SK-N-SH treated with all-trans-retinoic acid at 6 μM for 48 hours (cell line): ENCODE measurements at regions not wholly inside any gene's neighbourhood (a gene's known extent, or its start where the extent isn't known, plus 50 kb on each side); places are given as distances from the start of the nearest gene placed in this dataset.

Source experiments
- ATAC-seq: fragments of 200-7000 bp; cut with Tn5 transposase; 3 replicates; pipeline ENCODE4 v1.9.1; 2020; ENCODE audit warnings: mild to moderate bottlenecking, moderate library complexity
- ARNTL ChIP-seq: fragments of 450-650 bp; formaldehyde crosslinking; IDR thresholded peaks from 2 replicates; pipeline ENCODE4 v1.5.0; 2020; ENCODE audit warnings: low read depth, mild to moderate bottlenecking, moderate library complexity, borderline replicate concordance
- BACH2 ChIP-seq: fragments of 250-450 bp; sonication (Bioruptor Pico); IDR thresholded peaks from 2 replicates; pipeline ENCODE4 v1.9.0; 2021; ENCODE audit warnings: mild to moderate bottlenecking, borderline replicate concordance
- CSDC2 ChIP-seq: fragments of 250-450 bp; sonication (Bioruptor Pico); IDR thresholded peaks from 2 replicates; pipeline ENCODE4 v1.5.0; 2020; ENCODE audit warnings: mild to moderate bottlenecking, moderate library complexity
- ESRRG ChIP-seq: fragments of 250-450 bp; sonication (Bioruptor Pico); IDR thresholded peaks from 2 replicates; pipeline ENCODE4 v1.6.1; 2021; ENCODE audit warnings: mild to moderate bottlenecking
- GLIS3 ChIP-seq: fragments of 250-450 bp; sonication (Bioruptor Pico); IDR thresholded peaks from 2 replicates; pipeline ENCODE4 v1.5.0; 2020; ENCODE audit warnings: mild to moderate bottlenecking, moderate library complexity
- ISL1 ChIP-seq: fragments of 250-450 bp; sonication (Bioruptor Pico); IDR thresholded peaks from 2 replicates; pipeline ENCODE4 v2.1.2; 2022; ENCODE audit warnings: mild to moderate bottlenecking, moderate library complexity
- OSR1 ChIP-seq: fragments of 250-450 bp; sonication (Bioruptor Pico); IDR thresholded peaks from 2 replicates; pipeline ENCODE4 v1.8.0; 2022; ENCODE audit warnings: moderate library complexity, mild to moderate bottlenecking, inconsistent platforms
- PPARA ChIP-seq: fragments of 250-450 bp; sonication (Bioruptor Pico); IDR thresholded peaks from 2 replicates; pipeline ENCODE4 v1.5.0; 2020; ENCODE audit warnings: mild to moderate bottlenecking, borderline replicate concordance
- SNAI2 ChIP-seq: fragments of 250-450 bp; sonication (Bioruptor Pico); IDR thresholded peaks from 2 replicates; pipeline ENCODE4 v1.5.0; 2020; ENCODE audit warnings: mild to moderate bottlenecking, moderate library complexity
- TCF4 ChIP-seq: fragments of 250-450 bp; sonication (Bioruptor Pico); IDR thresholded peaks from 2 replicates; pipeline ENCODE4 v1.8.0; 2021; ENCODE audit warnings: mild to moderate bottlenecking, moderate library complexity, borderline replicate concordance
- TOX ChIP-seq: fragments of 250-450 bp; sonication (Bioruptor Pico); IDR thresholded peaks from 2 replicates; pipeline ENCODE4 v1.8.0; 2021; ENCODE audit warnings: mild to moderate bottlenecking, moderate library complexity, borderline replicate concordance
- ZC3H10 ChIP-seq: fragments of 250-450 bp; sonication (Bioruptor Pico); IDR thresholded peaks from 2 replicates; pipeline ENCODE4 v1.5.1; 2021; ENCODE audit warnings: mild to moderate bottlenecking, moderate library complexity
- ZFP3 ChIP-seq: fragments of 250-450 bp; sonication (Bioruptor Pico); IDR thresholded peaks from 2 replicates; pipeline ENCODE4 v1.5.0; 2020; ENCODE audit warnings: mild to moderate bottlenecking, moderate library complexity
- ZFP30 ChIP-seq: fragments of 450-650 bp; formaldehyde crosslinking; IDR thresholded peaks from 2 replicates; pipeline ENCODE4 v1.5.0; 2022; ENCODE audit warnings: mild to moderate bottlenecking, moderate library complexity
- ZNF565 ChIP-seq: fragments of 450-650 bp; formaldehyde crosslinking; conservative IDR thresholded peaks from 2 replicates; pipeline ENCODE4 v1.5.0; 2020; ENCODE audit warnings: low read depth, mild to moderate bottlenecking, moderate library complexity
- ZNF70 ChIP-seq: fragments of 450-650 bp; formaldehyde crosslinking; IDR thresholded peaks from 2 replicates; pipeline ENCODE4 v1.5.0; 2020; ENCODE audit warnings: mild to moderate bottlenecking, moderate library complexity
- ZNF8 ChIP-seq: fragments of 450-650 bp; formaldehyde crosslinking; IDR thresholded peaks from 2 replicates; pipeline ENCODE4 v1.5.0; 2020; ENCODE audit warnings: mild to moderate bottlenecking, moderate library complexity
- TF ChIP-seq, protein P1 (sequence below): fragments of 250-450 bp; sonication (Bioruptor Pico); IDR thresholded peaks from 2 replicates; pipeline ENCODE4 v1.5.1; 2020; ENCODE audit warnings: low read depth, mild to moderate bottlenecking, moderate library complexity
- TF ChIP-seq, protein P2 (sequence below): fragments of 250-450 bp; sonication (Bioruptor Pico); IDR thresholded peaks from 2 replicates; pipeline ENCODE4 v1.5.0; 2020; ENCODE audit warnings: mild to moderate bottlenecking, moderate library complexity
- TF ChIP-seq, protein P3 (sequence below): fragments of 250-450 bp; sonication (Bioruptor Pico); IDR thresholded peaks from 2 replicates; pipeline ENCODE4 v1.8.0; 2020; ENCODE audit warnings: mild to moderate bottlenecking, moderate library complexity, borderline replicate concordance
- TF ChIP-seq, protein P4 (sequence below): fragments of 250-450 bp; sonication (Bioruptor Pico); IDR thresholded peaks from 2 replicates; pipeline ENCODE4 v1.8.0; 2021; ENCODE audit warnings: low read depth, mild to moderate bottlenecking, moderate library complexity, borderline replicate concordance
- TF ChIP-seq, protein P5 (sequence below): fragments of 250-450 bp; sonication (Bioruptor Pico); IDR thresholded peaks from 2 replicates; pipeline ENCODE4 v1.5.1; 2021; ENCODE audit warnings: mild to moderate bottlenecking, moderate library complexity

DNA sequence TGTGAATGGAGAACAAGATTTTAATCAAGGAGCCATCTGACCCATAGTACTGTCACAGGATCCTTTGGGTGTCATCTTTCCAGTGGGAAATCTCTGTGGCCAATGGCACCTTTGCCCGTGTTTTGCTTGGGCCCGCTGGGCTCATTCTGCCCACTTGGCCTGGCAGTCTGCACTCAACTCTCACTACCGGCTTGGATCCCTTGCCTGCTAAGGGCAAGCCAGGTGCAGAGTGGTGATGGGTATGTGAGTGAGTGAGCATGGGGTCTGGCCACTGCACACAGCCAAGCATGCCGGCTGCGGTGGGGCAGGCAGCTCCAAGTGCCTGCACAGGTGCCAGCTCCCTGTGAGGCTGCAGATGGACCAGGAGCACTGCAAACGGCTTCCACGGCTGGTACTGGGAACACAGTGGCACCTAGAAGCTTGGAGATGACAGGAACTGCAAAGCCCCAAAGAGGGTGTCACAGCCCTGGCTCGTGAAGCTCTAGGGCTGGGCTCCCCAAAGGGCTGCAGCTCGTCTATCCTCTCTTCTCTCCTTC, 454.5 kb downstream of the TMA16 start:
- TF ChIP-seq TCF4 (CRISPR knock-in tag) (no peak), ZFP30 (CRISPR knock-in tag) (no peak), PPARA (CRISPR knock-in tag) (no peak), ZNF565 (no peak), ZNF8 (no peak), ARNTL (CRISPR knock-in tag) (no peak), ESRRG (CRISPR knock-in tag) (no peak), ZC3H10 (CRISPR knock-in tag) (no peak), ISL1 (no peak), ZNF70 (CRISPR knock-in tag) (no peak)
- TF ChIP-seq, protein P1, sequence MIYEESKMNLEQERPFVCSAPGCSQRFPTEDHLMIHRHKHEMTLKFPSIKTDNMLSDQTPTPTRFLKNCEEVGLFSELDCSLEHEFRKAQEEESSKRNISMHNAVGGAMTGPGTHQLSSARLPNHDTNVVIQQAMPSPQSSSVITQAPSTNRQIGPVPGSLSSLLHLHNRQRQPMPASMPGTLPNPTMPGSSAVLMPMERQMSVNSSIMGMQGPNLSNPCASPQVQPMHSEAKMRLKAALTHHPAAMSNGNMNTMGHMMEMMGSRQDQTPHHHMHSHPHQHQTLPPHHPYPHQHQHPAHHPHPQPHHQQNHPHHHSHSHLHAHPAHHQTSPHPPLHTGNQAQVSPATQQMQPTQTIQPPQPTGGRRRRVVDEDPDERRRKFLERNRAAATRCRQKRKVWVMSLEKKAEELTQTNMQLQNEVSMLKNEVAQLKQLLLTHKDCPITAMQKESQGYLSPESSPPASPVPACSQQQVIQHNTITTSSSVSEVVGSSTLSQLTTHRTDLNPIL (CRISPR knock-in tag), result no peak
- TF ChIP-seq, protein P2, sequence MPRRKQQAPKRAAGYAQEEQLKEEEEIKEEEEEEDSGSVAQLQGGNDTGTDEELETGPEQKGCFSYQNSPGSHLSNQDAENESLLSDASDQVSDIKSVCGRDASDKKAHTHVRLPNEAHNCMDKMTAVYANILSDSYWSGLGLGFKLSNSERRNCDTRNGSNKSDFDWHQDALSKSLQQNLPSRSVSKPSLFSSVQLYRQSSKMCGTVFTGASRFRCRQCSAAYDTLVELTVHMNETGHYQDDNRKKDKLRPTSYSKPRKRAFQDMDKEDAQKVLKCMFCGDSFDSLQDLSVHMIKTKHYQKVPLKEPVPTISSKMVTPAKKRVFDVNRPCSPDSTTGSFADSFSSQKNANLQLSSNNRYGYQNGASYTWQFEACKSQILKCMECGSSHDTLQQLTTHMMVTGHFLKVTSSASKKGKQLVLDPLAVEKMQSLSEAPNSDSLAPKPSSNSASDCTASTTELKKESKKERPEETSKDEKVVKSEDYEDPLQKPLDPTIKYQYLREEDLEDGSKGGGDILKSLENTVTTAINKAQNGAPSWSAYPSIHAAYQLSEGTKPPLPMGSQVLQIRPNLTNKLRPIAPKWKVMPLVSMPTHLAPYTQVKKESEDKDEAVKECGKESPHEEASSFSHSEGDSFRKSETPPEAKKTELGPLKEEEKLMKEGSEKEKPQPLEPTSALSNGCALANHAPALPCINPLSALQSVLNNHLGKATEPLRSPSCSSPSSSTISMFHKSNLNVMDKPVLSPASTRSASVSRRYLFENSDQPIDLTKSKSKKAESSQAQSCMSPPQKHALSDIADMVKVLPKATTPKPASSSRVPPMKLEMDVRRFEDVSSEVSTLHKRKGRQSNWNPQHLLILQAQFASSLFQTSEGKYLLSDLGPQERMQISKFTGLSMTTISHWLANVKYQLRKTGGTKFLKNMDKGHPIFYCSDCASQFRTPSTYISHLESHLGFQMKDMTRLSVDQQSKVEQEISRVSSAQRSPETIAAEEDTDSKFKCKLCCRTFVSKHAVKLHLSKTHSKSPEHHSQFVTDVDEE (CRISPR knock-in tag), result no peak
- TF ChIP-seq, protein P3, sequence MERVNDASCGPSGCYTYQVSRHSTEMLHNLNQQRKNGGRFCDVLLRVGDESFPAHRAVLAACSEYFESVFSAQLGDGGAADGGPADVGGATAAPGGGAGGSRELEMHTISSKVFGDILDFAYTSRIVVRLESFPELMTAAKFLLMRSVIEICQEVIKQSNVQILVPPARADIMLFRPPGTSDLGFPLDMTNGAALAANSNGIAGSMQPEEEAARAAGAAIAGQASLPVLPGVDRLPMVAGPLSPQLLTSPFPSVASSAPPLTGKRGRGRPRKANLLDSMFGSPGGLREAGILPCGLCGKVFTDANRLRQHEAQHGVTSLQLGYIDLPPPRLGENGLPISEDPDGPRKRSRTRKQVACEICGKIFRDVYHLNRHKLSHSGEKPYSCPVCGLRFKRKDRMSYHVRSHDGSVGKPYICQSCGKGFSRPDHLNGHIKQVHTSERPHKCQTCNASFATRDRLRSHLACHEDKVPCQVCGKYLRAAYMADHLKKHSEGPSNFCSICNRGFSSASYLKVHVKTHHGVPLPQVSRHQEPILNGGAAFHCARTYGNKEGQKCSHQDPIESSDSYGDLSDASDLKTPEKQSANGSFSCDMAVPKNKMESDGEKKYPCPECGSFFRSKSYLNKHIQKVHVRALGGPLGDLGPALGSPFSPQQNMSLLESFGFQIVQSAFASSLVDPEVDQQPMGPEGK (CRISPR knock-in tag), result no peak

DNA sequence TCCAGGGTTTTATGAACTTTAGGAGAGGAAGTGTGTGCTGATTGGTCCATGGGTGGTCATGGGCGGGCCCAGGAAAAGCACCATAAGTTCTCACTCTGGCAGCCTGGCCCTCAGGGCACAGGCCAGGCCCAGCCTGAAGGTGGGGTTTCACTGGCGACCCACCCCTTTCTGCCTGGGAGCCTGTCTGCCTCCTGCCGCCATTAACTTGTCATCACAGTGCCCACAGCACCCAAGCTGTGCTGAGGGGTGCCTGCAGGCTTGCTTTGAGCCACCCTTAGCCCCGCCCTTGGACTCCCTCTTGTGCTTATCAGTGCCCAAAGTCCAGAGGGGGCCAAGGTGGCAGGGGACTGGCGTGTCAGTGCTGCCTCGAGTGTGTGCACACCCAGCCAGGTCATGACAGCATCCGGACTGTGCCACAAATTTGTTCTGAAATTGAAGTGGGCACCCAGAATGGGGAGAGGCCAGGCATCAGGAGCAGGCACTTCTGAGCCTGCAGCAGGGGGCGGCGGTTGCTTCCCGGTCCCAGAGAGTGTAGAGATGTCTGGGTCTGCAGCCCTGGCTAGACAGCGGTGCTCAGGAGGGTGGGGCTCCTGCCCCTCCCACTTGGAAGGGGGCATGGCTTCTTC, 455.6 kb downstream of the TMA16 start:
- no peak for ATAC-seq
- TF ChIP-seq ZFP30 (CRISPR knock-in tag) (no peak), BACH2 (no peak), ZNF565 (no peak)
- TF ChIP-seq, protein P4, sequence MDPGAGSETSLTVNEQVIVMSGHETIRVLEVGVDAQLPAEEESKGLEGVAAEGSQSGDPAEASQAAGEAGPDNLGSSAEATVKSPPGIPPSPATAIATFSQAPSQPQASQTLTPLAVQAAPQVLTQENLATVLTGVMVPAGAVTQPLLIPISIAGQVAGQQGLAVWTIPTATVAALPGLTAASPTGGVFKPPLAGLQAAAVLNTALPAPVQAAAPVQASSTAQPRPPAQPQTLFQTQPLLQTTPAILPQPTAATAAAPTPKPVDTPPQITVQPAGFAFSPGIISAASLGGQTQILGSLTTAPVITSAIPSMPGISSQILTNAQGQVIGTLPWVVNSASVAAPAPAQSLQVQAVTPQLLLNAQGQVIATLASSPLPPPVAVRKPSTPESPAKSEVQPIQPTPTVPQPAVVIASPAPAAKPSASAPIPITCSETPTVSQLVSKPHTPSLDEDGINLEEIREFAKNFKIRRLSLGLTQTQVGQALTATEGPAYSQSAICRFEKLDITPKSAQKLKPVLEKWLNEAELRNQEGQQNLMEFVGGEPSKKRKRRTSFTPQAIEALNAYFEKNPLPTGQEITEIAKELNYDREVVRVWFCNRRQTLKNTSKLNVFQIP (CRISPR knock-in tag), result no peak

More for the DNA sequence above, 454.5 kb downstream of the TMA16 start:
- ATAC-seq, result no peak

DNA sequence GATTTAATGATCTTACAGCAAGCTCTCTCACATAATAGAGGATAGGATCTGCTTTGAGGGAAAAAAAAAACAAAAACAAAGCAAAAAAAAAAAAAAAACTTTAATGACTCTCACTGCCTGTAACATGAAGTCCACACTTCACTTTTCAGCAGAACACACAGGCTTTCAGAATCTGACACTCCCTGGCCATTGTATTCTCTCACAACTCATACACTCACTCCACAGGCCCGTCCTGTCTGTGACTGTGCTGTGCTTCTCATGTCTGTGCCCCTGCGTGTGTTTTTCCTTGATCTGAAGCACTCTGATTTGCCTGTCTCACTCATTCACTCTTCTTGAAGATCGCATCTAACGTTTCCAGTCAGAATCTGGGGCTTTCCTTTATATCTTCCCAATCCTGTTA, 460.8 kb downstream of the TMA16 start:
- no peak for ATAC-seq
- TF ChIP-seq ZNF70 (CRISPR knock-in tag), result no peak
- no peak for TF ChIP-seq SNAI2 (CRISPR knock-in tag)
- TF ChIP-seq ZFP3, result no peak
- no peak for TF ChIP-seq TCF4 (CRISPR knock-in tag)
- no peak for TF ChIP-seq ARNTL (CRISPR knock-in tag)
- TF ChIP-seq, protein P1 (CRISPR knock-in tag), result no peak
- TF ChIP-seq TOX (CRISPR knock-in tag), result no peak
- no peak for TF ChIP-seq ZC3H10 (CRISPR knock-in tag)
- TF ChIP-seq PPARA (CRISPR knock-in tag), result no peak
- TF ChIP-seq CSDC2 (CRISPR knock-in tag), result no peak
- TF ChIP-seq, protein P5, sequence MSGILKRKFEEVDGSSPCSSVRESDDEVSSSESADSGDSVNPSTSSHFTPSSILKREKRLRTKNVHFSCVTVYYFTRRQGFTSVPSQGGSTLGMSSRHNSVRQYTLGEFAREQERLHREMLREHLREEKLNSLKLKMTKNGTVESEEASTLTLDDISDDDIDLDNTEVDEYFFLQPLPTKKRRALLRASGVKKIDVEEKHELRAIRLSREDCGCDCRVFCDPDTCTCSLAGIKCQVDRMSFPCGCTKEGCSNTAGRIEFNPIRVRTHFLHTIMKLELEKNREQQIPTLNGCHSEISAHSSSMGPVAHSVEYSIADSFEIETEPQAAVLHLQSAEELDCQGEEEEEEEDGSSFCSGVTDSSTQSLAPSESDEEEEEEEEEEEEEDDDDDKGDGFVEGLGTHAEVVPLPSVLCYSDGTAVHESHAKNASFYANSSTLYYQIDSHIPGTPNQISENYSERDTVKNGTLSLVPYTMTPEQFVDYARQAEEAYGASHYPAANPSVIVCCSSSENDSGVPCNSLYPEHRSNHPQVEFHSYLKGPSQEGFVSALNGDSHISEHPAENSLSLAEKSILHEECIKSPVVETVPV (CRISPR knock-in tag), result no peak
- TF ChIP-seq ESRRG (CRISPR knock-in tag), result no peak
- TF ChIP-seq ZNF8, result no peak
- TF ChIP-seq, protein P3 (CRISPR knock-in tag), result no peak
- no peak for TF ChIP-seq BACH2
- no peak for TF ChIP-seq ZNF565
- TF ChIP-seq OSR1, result no peak
- TF ChIP-seq GLIS3, result no peak
